GM12873 (cell line): ENCODE measurements at regions not wholly inside any gene's neighbourhood (a gene's known extent, or its start where the extent isn't known, plus 50 kb on each side); places are given as distances from the start of the nearest gene placed in this dataset.

Experiments used
- TF ChIP-seq, protein P1 (sequence below): IDR thresholded peaks from 2 replicates; pipeline ENCODE4 v1.5.1; 2012; ENCODE audit warnings: low read depth, mild to moderate bottlenecking, moderate library complexity, low read length, control low read depth; ENCODE audit not compliant: insufficient read depth; ENCODE audit errors: missing control alignments

DNA sequence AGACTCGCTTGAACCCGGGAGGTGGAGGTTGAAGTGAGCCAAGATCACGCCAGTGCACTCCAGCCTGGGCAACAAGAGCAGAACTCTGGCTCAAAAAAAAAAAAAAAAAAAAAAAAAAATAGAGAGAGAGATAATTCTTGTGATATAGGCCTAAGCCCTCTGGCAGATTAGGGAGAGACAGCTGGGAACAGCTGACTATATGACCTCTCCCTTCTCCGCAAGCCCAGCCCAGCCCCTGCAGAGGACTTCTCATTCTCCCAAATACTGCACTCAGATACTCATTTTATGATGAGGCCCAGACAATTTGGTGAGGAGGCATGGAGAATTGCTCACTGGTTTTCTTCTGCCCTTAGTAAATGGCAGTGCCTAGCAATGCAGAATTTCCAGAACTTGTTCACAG is 262.0 kb downstream of the HAUS1 start:
- TF ChIP-seq, protein P1, sequence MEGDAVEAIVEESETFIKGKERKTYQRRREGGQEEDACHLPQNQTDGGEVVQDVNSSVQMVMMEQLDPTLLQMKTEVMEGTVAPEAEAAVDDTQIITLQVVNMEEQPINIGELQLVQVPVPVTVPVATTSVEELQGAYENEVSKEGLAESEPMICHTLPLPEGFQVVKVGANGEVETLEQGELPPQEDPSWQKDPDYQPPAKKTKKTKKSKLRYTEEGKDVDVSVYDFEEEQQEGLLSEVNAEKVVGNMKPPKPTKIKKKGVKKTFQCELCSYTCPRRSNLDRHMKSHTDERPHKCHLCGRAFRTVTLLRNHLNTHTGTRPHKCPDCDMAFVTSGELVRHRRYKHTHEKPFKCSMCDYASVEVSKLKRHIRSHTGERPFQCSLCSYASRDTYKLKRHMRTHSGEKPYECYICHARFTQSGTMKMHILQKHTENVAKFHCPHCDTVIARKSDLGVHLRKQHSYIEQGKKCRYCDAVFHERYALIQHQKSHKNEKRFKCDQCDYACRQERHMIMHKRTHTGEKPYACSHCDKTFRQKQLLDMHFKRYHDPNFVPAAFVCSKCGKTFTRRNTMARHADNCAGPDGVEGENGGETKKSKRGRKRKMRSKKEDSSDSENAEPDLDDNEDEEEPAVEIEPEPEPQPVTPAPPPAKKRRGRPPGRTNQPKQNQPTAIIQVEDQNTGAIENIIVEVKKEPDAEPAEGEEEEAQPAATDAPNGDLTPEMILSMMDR: no peak

DNA sequence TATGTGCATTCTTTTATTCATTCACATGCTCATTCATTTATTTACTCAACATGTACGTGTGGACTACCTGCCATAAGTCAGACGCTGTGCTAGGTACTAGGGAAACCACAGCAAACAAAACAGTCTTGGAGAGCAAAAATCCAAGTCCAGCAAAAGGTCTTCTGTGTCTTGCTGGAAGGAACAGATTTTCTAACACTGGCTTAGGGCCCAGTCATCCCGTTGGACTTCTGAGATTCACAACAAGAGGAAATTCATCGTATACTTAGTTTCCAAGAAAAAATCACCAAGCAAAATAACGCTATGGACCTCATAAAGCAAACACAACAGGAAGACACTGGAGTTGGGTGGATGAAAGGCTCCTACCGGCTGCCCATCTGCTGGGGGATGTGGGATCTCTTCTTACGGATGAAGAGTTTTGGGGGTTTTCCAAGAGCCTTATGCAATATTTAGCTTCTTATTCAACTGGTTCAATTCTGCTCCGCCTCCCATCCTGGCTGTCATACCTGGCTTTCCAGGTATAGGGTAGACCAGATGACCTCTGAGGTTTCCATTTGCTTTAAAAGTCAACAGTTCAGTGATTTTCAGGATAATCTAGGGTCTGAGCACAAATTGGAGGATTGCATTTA is 262.7 kb downstream of the HAUS1 start:
- TF ChIP-seq, protein P1: no peak

DNA sequence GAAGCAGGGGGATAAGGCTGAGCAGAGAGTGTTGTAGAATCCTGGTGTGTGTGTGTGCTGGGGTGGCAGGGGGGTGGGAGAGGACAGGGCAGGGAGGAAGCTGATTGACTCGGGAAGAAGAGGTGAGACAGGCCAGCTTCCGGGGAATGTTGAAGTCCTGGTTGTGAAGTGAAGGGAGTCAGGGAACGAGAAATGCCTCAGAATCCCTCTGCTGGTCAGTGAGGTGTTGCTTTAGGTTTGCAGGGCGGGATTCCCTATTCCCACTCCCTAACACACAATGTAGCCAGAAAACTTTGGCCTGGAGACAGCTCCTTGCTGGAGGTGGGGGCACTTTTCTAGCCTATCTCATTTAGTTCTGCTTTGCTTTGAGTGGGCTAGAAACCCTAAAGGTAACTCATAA is 265.1 kb downstream of the HAUS1 start:
- TF ChIP-seq, protein P1: no peak

DNA sequence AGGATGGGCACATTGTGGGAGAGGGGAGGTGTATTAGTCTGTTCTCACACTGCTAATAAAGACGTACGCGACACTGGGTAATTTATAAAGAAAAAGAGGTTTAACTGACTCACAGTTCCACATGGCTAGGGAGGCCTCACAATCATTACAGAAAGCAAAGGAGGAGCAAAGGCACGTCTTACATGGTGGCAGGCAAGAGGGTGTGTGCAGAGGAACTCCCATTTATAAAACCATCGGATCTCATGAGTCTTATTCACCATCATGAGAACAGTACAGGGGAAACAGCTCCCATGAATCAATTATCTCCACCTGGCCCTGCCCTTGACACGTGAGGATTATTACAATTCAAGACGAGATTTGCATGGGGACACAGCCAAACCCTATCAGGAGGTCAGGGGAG is 266.7 kb downstream of the HAUS1 start:
- TF ChIP-seq, protein P1: no peak

DNA sequence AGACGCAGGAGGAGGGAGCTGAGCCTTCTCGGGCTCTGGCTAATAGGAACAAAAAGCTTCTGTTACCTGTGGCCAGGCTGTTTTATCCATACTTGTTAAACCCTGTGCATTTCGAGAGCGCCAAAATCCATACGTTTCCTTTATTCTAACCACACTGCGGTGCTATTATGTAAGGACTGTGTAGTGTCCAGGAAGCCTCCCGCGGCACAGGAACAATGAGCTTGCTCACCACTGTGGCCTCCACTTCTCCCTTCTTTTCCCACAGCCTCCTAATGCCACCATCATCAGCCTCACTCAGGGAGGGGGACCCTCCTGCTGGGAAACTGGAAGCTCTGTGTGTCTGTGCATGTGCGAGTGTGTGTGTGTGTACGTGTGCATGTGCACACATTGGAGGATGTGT is 268.5 kb downstream of the HAUS1 start:
- TF ChIP-seq, protein P1: no peak

DNA sequence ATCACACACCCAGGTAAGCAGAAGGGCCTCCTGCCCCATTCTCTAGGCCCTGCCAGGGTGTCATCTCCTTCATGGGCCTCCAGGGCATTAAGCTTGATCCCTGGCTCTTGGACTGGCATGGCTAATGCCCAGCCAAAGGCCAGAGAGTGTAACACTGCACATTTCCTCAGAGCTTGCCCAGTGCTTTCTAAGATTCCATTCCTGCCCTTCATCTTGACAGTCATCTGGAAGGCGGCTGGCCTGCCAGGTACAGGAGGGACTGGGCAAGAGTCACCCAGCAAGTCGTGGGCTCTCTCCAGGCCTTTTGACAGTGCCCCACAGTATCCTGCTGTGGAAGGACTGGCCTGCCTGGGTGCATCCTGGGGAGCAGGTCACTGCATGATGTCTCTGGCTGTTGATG is 268.9 kb downstream of the HAUS1 start:
- TF ChIP-seq, protein P1: no peak

DNA sequence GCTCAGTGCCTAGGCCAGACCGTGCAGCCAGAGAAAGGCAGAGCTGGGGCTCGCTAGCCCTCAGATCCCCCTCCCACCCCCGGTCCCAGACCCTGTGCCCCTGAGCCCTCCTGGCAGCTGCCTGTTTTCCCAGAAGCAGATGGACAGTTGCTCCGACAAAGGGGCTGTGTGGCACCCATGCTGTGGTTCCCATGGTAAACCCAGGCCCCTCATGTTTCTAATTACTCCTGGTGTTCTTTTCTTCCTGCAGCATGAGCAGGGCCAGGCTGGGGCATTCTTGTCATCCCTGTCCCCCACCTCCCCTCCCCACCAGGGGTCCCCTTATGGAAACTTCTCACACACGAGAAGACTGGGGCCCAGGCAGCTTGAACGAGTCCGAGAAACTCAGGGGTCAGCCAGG is 269.6 kb downstream of the HAUS1 start:
- TF ChIP-seq, protein P1: no peak
